Ascending aorta (tissue), 2 donors: ENCODE measurements at regions not wholly inside any gene's neighbourhood (a gene's known extent, or its start where the extent isn't known, plus 50 kb on each side); places are given as distances from the start of the nearest gene placed in this dataset.

Experiments
- DNase-seq, 2 donors: peaks; one replicate each; pipeline ENCODE4 v3.0.0-alpha.2; 2019; ENCODE audit warnings: low spot score in 2 of 2
- H3K27ac ChIP-seq, 2 donors: fragments of 200-600 bp; sonication (generic); one replicate each; pipeline ENCODE4 v1.5.1; 2016 to 2017; ENCODE audit warnings: mild to moderate bottlenecking in 1 of 2
- H3K27me3 ChIP-seq: fragments of 200-600 bp; sonication (generic); one replicate; pipeline ENCODE4 v1.5.1; 2017
- H3K36me3 ChIP-seq, 2 donors: fragments of 200-600 bp; sonication (generic); one replicate each; pipeline ENCODE4 v1.5.1; 2016
- H3K4me1 ChIP-seq, 2 donors: fragments of 200-600 bp; sonication (generic); one replicate each; pipeline ENCODE4 v1.5.1; 2016 to 2017; ENCODE audit warnings: mild to moderate bottlenecking in 1 of 2
- H3K4me3 ChIP-seq, 2 donors: fragments of 200-600 bp; sonication (generic); one replicate each; pipeline ENCODE4 v1.5.1; 2016 to 2017; ENCODE audit warnings: mild to moderate bottlenecking in 1 of 2
- H3K9me3 ChIP-seq, 2 donors: fragments of 200-600 bp; sonication (generic); one replicate each; pipeline ENCODE4 v1.5.1; 2016
- intact Hi-C: fragments of 100-400 bp; cut with DNase I; formaldehyde crosslinking; loops from one replicate; pipeline ENCODE4 v1.15.1; 2023
- TF ChIP-seq, protein P1 (sequence below), 3 experiments: fragments of 200-600 bp in 2 of 3; fragments of 450-650 bp in 1 of 3; sonication (generic) in 2 of 3; IDR thresholded peaks; one replicate each; pipeline ENCODE4 v1.5.1; 2016 to 2019; ENCODE audit warnings: antibody characterized with exemption in 3 of 3, mild to moderate bottlenecking in 1 of 3, moderate library complexity in 1 of 3

DNA sequence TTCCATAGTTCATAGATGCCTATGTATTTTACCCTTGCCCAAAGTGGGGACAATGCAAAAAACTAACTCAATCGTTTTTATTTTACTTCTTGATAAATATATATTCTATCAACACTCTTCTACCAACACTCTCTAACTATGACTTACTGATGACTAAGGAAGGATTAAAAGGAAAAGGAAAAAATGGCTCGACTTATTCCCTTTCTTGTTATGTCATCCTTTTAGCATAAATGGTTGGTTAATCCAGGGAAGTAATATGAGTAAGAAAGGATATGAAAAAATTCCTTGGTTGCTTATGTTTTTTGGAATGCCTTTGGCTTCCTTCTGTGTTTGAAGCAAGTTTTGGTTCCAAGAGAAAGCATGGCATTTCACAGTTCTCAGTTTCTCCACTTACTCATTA is 1087.1 kb downstream of the C4orf33 start:
- no peaks in the 10 kb centered on the region for H3K9me3 ChIP-seq
- H3K27me3 ChIP-seq = no peaks in the 10 kb centered on the region
- H3K27ac ChIP-seq = no peak overlapping the region
- H3K4me3 ChIP-seq = no peak overlapping the region
- no peaks in the 10 kb centered on the region for H3K4me1 ChIP-seq
- DNase-seq = no peak
- intact Hi-C loops = no loop called here
- no peaks in the 10 kb centered on the region for H3K36me3 ChIP-seq
- TF ChIP-seq, protein P1, sequence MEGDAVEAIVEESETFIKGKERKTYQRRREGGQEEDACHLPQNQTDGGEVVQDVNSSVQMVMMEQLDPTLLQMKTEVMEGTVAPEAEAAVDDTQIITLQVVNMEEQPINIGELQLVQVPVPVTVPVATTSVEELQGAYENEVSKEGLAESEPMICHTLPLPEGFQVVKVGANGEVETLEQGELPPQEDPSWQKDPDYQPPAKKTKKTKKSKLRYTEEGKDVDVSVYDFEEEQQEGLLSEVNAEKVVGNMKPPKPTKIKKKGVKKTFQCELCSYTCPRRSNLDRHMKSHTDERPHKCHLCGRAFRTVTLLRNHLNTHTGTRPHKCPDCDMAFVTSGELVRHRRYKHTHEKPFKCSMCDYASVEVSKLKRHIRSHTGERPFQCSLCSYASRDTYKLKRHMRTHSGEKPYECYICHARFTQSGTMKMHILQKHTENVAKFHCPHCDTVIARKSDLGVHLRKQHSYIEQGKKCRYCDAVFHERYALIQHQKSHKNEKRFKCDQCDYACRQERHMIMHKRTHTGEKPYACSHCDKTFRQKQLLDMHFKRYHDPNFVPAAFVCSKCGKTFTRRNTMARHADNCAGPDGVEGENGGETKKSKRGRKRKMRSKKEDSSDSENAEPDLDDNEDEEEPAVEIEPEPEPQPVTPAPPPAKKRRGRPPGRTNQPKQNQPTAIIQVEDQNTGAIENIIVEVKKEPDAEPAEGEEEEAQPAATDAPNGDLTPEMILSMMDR (IDR thresholded peaks at IDR 0.05) = no peak

DNA sequence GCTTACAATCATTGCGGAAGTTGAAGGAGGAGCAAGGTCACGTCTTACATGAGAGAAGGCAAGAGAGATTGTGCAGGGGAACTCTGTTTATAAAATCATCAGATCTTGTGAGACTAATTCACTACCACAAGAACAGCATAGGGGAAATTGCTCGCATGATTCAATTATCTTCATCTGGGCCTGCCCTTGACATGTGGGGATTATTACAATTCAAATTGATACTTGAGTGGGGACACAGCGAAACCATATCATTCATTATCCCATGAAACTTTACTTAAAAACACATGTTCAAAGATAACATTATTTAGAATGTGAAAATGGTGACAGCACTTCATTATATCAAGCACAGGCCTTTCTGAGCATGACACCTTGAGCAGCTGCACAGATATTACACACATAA is 1087.8 kb downstream of the C4orf33 start:
- Histone ChIP-seq H3K4me3 (no peak overlapping the region), H3K9me3 (no peaks in the 10 kb centered on the region), H3K36me3 (no peaks in the 10 kb centered on the region), H3K4me1 (no peaks in the 10 kb centered on the region), H3K27me3 (no peaks in the 10 kb centered on the region), H3K27ac (no peak overlapping the region)
- no peak for DNase-seq
- intact Hi-C loops = no loop called here
- TF ChIP-seq, protein P1 (IDR thresholded peaks at IDR 0.05) = no peak

DNA sequence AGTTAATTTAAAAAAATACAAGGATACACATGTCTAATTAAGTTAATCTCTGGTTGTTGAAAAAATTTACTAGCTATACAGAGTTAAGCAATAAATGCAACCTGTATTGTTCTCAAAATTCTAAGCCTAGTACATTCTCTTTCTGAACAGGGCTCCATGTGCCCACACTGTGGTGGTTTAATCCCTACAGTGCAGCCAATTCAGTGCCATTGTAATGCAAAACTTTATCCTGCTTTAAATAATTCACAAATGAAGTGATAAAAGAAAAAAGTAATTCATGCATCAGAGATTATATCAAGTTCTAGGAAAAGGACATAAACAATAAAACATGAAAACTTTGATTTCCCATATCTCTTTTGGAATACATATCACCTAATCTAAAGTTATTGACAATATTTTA is 1089.2 kb downstream of the C4orf33 start:
- Histone ChIP-seq H3K4me3 (no peak overlapping the region), H3K4me1 (no peaks in the 10 kb centered on the region), H3K36me3 (no peaks in the 10 kb centered on the region), H3K27ac (no peak overlapping the region), H3K9me3 (no peaks in the 10 kb centered on the region), H3K27me3 (no peaks in the 10 kb centered on the region)
- intact Hi-C loops = no loop called here
- no peak for DNase-seq
- TF ChIP-seq, protein P1 (IDR thresholded peaks at IDR 0.05) = no peak

GRCh38 chr4:130186931-130187330 is 1091.0 kb downstream of the C4orf33 start:
- H3K4me3 ChIP-seq = no peak overlapping the region
- DNase-seq = no peak
- H3K27ac ChIP-seq = no peak overlapping the region
- H3K36me3 ChIP-seq = no peaks in the 10 kb centered on the region
- intact Hi-C loops = no loop called here
- no peaks in the 10 kb centered on the region for H3K27me3 ChIP-seq
- H3K4me1 ChIP-seq = no peaks in the 10 kb centered on the region
- TF ChIP-seq, protein P1 (IDR thresholded peaks at IDR 0.05) = no peak
- H3K9me3 ChIP-seq = no peaks in the 10 kb centered on the region

DNA sequence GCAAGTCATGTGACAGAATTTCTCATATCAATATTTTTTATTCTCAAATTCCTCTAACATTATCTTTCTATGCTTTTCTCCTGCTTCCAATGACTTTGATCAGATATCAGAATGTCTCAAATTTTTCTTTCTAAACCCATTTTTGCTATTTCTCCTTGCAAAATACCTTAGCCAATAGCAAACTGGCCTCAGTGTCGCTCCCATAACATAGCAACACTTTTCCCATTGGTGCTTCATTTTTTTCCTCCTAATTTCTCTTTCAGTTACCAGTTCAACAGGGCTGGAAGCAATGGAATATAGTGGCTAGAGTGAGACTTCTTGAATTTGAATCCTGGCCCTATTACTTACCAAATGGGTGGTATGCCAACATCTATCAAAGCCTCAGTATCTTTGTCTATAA is 1091.6 kb downstream of the C4orf33 start:
- no peak overlapping the region for H3K27ac ChIP-seq
- H3K4me3 ChIP-seq = no peak overlapping the region
- no peaks in the 10 kb centered on the region for H3K36me3 ChIP-seq
- TF ChIP-seq, protein P1 (IDR thresholded peaks at IDR 0.05) = no peak
- no peaks in the 10 kb centered on the region for H3K4me1 ChIP-seq
- no peaks in the 10 kb centered on the region for H3K9me3 ChIP-seq
- DNase-seq = no peak
- intact Hi-C loops = no loop called here
- H3K27me3 ChIP-seq = no peaks in the 10 kb centered on the region

- no peaks in the 10 kb centered on the region for H3K27me3 ChIP-seq
- H3K4me1 ChIP-seq = no peaks in the 10 kb centered on the region
- no peaks in the 10 kb centered on the region for H3K36me3 ChIP-seq
- intact Hi-C loops = no loop called here
- H3K27ac ChIP-seq = no peak overlapping the region
- no peak overlapping the region for H3K4me3 ChIP-seq
- no peak for DNase-seq
- H3K9me3 ChIP-seq = no peaks in the 10 kb centered on the region
- TF ChIP-seq, protein P1 (IDR thresholded peaks at IDR 0.05) = no peak
Measured at GRCh38 chr4:130192787-130193186, 1096.8 kb downstream of the C4orf33 start.
